ENCODE measurements at regions not wholly inside any gene's neighbourhood (a gene's known extent, or its start where the extent isn't known, plus 50 kb on each side); places are given as distances from the start of the nearest gene placed in this dataset.

DNA sequence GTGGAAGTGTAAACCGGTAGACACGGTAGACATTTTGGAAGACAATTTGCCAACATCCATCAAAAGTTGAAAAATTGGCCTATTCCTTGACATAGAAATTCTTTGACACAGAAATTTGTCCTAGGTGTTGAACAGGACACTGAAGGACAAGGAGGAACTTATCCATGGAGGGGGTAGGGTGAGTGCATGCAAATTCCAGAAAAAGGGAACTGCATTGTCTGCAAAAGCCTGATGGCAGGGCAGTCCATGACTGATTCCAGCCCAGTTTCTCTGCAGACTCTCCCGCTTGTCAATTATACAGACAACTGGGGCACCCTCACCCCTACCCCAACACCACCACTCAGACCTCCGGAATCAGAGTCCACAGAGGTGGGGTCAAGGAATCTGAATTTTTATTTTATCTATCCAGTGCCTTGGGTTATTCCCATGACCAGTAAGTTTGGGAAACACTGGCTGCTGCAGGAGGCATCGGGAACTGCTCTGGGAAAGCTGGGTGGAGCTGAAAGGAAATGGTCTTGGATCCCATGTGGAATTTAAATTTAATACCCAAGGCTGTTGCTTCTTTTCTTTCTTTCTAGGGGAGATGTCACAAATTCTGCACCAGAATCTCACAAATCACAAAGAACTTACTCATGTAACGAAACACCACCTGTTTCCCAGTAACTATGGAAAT is 103.3 kb upstream of the SLC45A1 start:
- H3K4me1 ChIP-seq = peaks cover 0 to 36% (median 11%) of the 10 kb centered on the region in 4 donors
- no peaks in the 10 kb centered on the region for H3K9me3 ChIP-seq
- H3K36me3 ChIP-seq = no peaks in the 10 kb centered on the region
- WGBS, 2 donors = 85 to 89% methylated on average over 6 of the region's 6 CpGs
- TF ChIP-seq POLR2A (IDR thresholded peaks at IDR 0.05) = no peak
- TF ChIP-seq EP300 (IDR thresholded peaks at IDR 0.05) = no peak
- TF ChIP-seq, protein P1, sequence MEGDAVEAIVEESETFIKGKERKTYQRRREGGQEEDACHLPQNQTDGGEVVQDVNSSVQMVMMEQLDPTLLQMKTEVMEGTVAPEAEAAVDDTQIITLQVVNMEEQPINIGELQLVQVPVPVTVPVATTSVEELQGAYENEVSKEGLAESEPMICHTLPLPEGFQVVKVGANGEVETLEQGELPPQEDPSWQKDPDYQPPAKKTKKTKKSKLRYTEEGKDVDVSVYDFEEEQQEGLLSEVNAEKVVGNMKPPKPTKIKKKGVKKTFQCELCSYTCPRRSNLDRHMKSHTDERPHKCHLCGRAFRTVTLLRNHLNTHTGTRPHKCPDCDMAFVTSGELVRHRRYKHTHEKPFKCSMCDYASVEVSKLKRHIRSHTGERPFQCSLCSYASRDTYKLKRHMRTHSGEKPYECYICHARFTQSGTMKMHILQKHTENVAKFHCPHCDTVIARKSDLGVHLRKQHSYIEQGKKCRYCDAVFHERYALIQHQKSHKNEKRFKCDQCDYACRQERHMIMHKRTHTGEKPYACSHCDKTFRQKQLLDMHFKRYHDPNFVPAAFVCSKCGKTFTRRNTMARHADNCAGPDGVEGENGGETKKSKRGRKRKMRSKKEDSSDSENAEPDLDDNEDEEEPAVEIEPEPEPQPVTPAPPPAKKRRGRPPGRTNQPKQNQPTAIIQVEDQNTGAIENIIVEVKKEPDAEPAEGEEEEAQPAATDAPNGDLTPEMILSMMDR (IDR thresholded peaks at IDR 0.05) = no peak
- DNase-seq (ENCODE audit: low spot score in 2 of 2) = no peak
- H3K4me3 ChIP-seq = no peak overlapping the region
- H3K27me3 ChIP-seq = no peaks in the 10 kb centered on the region
- no peak overlapping the region for H3K27ac ChIP-seq

DNA sequence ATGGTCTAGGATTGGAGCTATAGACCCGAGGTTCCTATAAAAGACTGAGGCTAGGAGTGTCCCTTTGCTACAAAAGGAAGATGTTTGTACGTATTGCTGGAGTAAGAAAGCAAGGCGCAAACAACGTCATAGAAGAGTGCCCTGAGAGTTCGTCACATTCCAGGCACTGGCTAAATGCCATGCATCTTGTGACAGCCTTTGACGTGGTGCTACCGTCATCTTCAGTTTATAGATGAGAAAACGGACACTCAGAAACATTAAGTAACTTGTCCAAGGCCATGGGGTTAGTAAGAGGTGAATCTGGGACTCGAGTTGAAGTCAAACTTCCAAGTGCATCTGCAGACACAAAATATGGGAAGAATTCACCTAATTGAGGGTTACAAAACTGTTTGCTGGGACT is 104.2 kb upstream of the SLC45A1 start:
- DNase-seq (ENCODE audit: low spot score in 2 of 2) = no peak
- WGBS, 2 donors = 72 to 73% methylated on average over 9 of the region's 9 CpGs
- H3K36me3 ChIP-seq = no peaks in the 10 kb centered on the region
- H3K9me3 ChIP-seq = no peaks in the 10 kb centered on the region
- TF ChIP-seq POLR2A (IDR thresholded peaks at IDR 0.05) (no peak), EP300 (IDR thresholded peaks at IDR 0.05) (no peak)
- TF ChIP-seq, protein P1 (IDR thresholded peaks at IDR 0.05) = no peak
- no peaks in the 10 kb centered on the region for H3K27me3 ChIP-seq
- H3K27ac ChIP-seq = no peak overlapping the region
- H3K4me1 ChIP-seq = peaks cover 0 to 30% (median 11%) of the 10 kb centered on the region in 4 donors
- H3K4me3 ChIP-seq = no peak overlapping the region

DNA sequence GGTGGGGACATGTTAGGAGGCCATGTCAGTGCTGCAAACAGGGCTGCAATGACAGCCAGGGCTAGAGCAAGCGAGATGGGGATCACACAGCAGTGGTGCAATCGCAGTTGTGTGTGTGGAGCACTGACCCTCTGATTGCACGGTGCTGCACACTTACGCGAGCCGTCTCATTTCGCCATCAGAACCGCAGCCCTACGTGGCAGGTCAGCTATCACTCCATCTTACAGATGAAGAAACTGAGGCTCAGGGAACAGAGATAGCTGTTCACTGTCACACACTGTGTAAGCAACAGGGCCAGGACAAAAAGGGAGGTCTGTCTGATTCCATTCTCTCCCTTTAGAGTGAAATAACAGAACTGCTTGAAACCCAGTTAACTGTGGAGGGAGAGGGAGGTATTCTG is 104.8 kb upstream of the SLC45A1 start:
- no peaks in the 10 kb centered on the region for H3K36me3 ChIP-seq
- no peak overlapping the region for H3K4me3 ChIP-seq
- no peaks in the 10 kb centered on the region for H3K9me3 ChIP-seq
- TF ChIP-seq POLR2A (IDR thresholded peaks at IDR 0.05) (no peak), EP300 (IDR thresholded peaks at IDR 0.05) (no peak)
- TF ChIP-seq, protein P1 (IDR thresholded peaks at IDR 0.05) = no peak
- no peaks in the 10 kb centered on the region for H3K27me3 ChIP-seq
- WGBS, 2 donors = 90 to 91% methylated on average over 9 of the region's 9 CpGs
- no peak for DNase-seq (ENCODE audit: low spot score in 2 of 2)
- H3K4me1 ChIP-seq = peaks cover 0 to 24% (median 11%) of the 10 kb centered on the region in 4 donors
- no peak overlapping the region for H3K27ac ChIP-seq

DNA sequence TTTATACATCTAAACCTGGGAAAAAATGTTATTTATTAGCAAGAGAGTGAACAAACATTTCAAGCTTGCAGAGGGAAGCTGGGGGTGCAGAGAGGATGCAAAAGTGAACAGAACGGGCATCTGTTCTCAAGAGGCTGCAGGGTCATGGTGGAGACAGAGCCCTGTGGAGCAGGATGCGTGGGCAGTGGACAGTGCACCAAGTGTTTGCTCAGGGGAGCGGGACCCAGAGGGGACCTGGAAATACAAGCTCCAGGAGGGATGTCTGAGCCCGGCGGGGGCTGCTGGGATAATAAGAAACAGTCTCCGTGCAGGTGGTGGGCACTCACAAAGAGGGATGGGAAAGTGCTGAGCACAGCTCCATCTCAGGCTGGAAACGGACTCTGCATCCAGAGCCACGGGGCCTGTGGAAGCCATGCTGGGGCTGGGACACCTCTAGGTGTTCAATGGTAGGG is 105.3 kb upstream of the SLC45A1 start:
- Histone ChIP-seq H3K36me3 (no peaks in the 10 kb centered on the region), H3K9me3 (no peaks in the 10 kb centered on the region), H3K27me3 (no peaks in the 10 kb centered on the region), H3K4me1 (peaks cover 0 to 19% (median 9%) of the 10 kb centered on the region in 4 donors), H3K27ac (no peak overlapping the region), H3K4me3 (no peak overlapping the region)
- no peak for DNase-seq (ENCODE audit: low spot score in 2 of 2)
- TF ChIP-seq POLR2A (IDR thresholded peaks at IDR 0.05) = no peak
- WGBS, 2 donors = 54 to 57% methylated on average over 8 of the region's 8 CpGs

DNA sequence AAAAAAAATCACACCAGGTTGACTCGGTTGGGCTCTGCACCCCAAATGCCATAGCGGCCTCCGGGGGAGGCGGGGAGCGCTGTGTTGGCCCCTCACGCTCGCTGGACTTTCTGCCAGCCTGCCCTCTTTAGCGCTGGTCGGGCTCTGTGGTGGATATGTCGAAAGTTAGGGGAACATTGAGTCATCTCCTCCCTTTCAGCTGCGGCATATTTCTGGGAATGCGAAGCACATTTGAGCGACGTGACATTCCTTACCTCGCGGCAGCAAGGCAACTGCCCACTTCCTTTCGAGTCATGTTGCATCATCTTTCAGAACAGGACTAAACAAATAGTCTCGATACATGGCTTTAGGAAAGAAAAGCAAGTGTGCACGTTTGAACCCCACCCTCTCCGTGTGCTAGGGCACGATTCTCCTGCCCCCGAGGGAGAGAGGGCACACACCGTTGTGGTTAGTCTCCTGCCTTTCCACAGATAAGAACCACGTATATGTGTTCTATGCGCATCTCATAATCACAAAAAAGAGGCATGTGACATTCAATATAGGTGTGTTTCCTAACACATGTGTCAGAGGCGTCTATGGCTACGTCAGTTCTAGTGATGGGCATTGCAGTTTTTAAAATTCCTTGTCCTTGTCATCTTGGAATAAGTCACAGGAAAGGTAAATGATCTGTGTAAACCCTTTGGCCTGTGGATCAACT is 105.9 kb upstream of the SLC45A1 start:
- Histone ChIP-seq H3K27ac (peak overlapping the region in 2 of 4 donors; percentile 51 to 63), H3K36me3 (no peaks in the 10 kb centered on the region), H3K4me3 (no peak overlapping the region), H3K27me3 (no peaks in the 10 kb centered on the region), H3K9me3 (no peaks in the 10 kb centered on the region), H3K4me1 (peaks cover 0 to 14% (median 7%) of the 10 kb centered on the region in 4 donors)
- DNase-seq (ENCODE audit: low spot score in 2 of 2) = peak in 1 of 2 donors; percentile 43
- WGBS, 2 donors = 52 to 55% methylated on average over 27 of the region's 27 CpGs
- TF ChIP-seq, protein P1 (IDR thresholded peaks at IDR 0.05) = no peak
- peak in 1 of 2 donors; percentile 80 for TF ChIP-seq EP300 (IDR thresholded peaks at IDR 0.05)

Data from tibial nerve (tissue), 4 donors.